HepG2 (cell line): ENCODE measurements at regions not wholly inside any gene's neighbourhood (a gene's known extent, or its start where the extent isn't known, plus 50 kb on each side); places are given as distances from the start of the nearest gene placed in this dataset.

Experiments
- ATAC-seq: fragments of 200-7000 bp; cut with Tn5 transposase; 3 replicates; pipeline ENCODE4 v1.9.1; 2020; ENCODE audit warnings: mild to moderate bottlenecking, moderate library complexity
- BruUV-seq: library from RNA; stranded (reverse); fragments of 400-500 nt; replicated peaks from 2 replicates; lab custom pipeline; 2021; lab: Mats Ljungman, UMichigan
- CTCF ChIA-PET: fragments of 300-600 bp; formaldehyde crosslinking; extraction: SDS; loops from one replicate; lab custom pipeline; 2021; ENCODE audit warnings: low total read pairs, inconsistent platforms, low intra/inter-chr PET ratio; lab: Yijun Ruan, JAX
- POLR2A ChIA-PET: fragments of 350-600 bp; sonication (Branson Sonifier 250); formaldehyde crosslinking; loops from one replicate; lab custom pipeline; 2020; ENCODE audit warnings: antibody characterized with exemption, inconsistent platforms; lab: Yijun Ruan, JAX
- DNase-seq: peaks from one replicate; pipeline ENCODE4 v3.0.0-alpha.2; 2015; ENCODE audit warnings: low spot score
- FAIRE-seq: peaks from 3 replicates; lab custom pipeline; 2011; peaks lifted over from hg19 to GRCh38; lab: Jason Lieb, UNC
- H2AFZ ChIP-seq: one replicate; pipeline ENCODE4 v1.6.1; 2011; ENCODE audit warnings: low read length, inconsistent platforms
- H3K27ac ChIP-seq: fragments of 300-600 bp; 3 replicates; pipeline ENCODE4 v1.8.0; 2011; ENCODE audit warnings: mixed run types, mild to moderate bottlenecking, mixed read lengths, low read length, inconsistent platforms; ENCODE audit not compliant: insufficient read depth; ENCODE audit errors: extremely low read length
- H3K27me3 ChIP-seq, 2 experiments: fragments of 200-600 bp in 1 of 2; 2 replicates in 1 of 2; 3 replicates in 1 of 2; pipeline versions ENCODE4 v1.6.0 to v1.8.0; 2011; ENCODE audit warnings: low read length in 2 of 2, mild to moderate bottlenecking in 2 of 2, moderate library complexity in 2 of 2, inconsistent platforms in 1 of 2; ENCODE audit not compliant: insufficient read depth in 2 of 2, control insufficient read depth in 1 of 2
- H3K36me3 ChIP-seq, 2 experiments: fragments of 200-600 bp in 1 of 2; replicated peaks in 1 of 2; 2 replicates in 1 of 2; 3 replicates in 1 of 2; pipeline versions ENCODE4 v1.5.1 to v1.8.0; 2011; ENCODE audit warnings: low read length in 2 of 2, inconsistent platforms in 1 of 2; ENCODE audit not compliant: insufficient read depth in 2 of 2, control insufficient read depth in 1 of 2
- H3K4me1 ChIP-seq: 2 replicates; pipeline ENCODE4 v1.5.1; 2012; ENCODE audit warnings: low read length, inconsistent platforms; ENCODE audit not compliant: insufficient read depth
- H3K4me2 ChIP-seq: 2 replicates; pipeline ENCODE4 v1.6.0; 2011; ENCODE audit warnings: low read depth, low read length, inconsistent platforms
- H3K4me3 ChIP-seq, 3 experiments: fragments of 200-600 bp in 1 of 3; sonication (generic), shearing (Covaris generic) in 1 of 3; replicated peaks in 1 of 3; 2 replicates each; pipeline ENCODE4 v1.5.1; 2011 to 2016; ENCODE audit warnings: low read length in 3 of 3, inconsistent platforms in 2 of 3, low read depth in 2 of 3, mild to moderate bottlenecking in 2 of 3, control low read depth in 1 of 3, mixed read lengths in 1 of 3; ENCODE audit not compliant: insufficient read depth in 1 of 3
- H3K79me2 ChIP-seq: one replicate; pipeline ENCODE4 v1.6.1; 2011; ENCODE audit warnings: low read length, inconsistent platforms; ENCODE audit not compliant: insufficient read depth
- H3K9ac ChIP-seq: 2 replicates; pipeline ENCODE4 v1.6.0; 2011; ENCODE audit warnings: mild to moderate bottlenecking, low read depth, low read length, inconsistent platforms; ENCODE audit not compliant: insufficient read depth
- H3K9me3 ChIP-seq: 2 replicates; pipeline ENCODE4 v1.5.1; 2012; ENCODE audit warnings: mild to moderate bottlenecking, low read length
- H4K20me1 ChIP-seq: 2 replicates; pipeline ENCODE4 v1.6.0; 2011; ENCODE audit warnings: inconsistent platforms, mild to moderate bottlenecking, low read length, moderate library complexity; ENCODE audit not compliant: insufficient read depth
- ATF7 ChIP-seq, 2 experiments: fragments of 450-650 bp in 1 of 2; sonication (generic) in 1 of 2; formaldehyde crosslinking in 1 of 2; IDR thresholded peaks; 2 replicates each; pipeline versions ENCODE4 v1.4.0 to v1.6.1; 2016 to 2020; ENCODE audit warnings: antibody characterized with exemption in 1 of 2, mild to moderate bottlenecking in 1 of 2, missing genetic modification reagents in 1 of 2
- HNF4A ChIP-seq: sonication (generic); formaldehyde crosslinking; IDR thresholded peaks from 2 replicates; pipeline ENCODE4 v1.4.0; 2020; ENCODE audit warnings: missing genetic modification reagents
- MXD1 ChIP-seq: sonication (generic); formaldehyde crosslinking; IDR thresholded peaks from 2 replicates; pipeline ENCODE4 v1.4.0; 2020; ENCODE audit warnings: mild to moderate bottlenecking, missing genetic modification reagents
- ZMYM3 ChIP-seq: sonication (generic); formaldehyde crosslinking; IDR thresholded peaks from 2 replicates; pipeline ENCODE4 v1.5.1; 2020; ENCODE audit warnings: mild to moderate bottlenecking, missing genetic modification reagents
- ZNF3 ChIP-seq: IDR thresholded peaks from 2 replicates; pipeline ENCODE4 v1.7.0; 2017; ENCODE audit warnings: inconsistent platforms
- ZNF530 ChIP-seq: sonication (generic); formaldehyde crosslinking; IDR thresholded peaks from 2 replicates; pipeline ENCODE4 v1.5.0; 2020; ENCODE audit warnings: low read depth, mild to moderate bottlenecking, missing genetic modification reagents
- ZNF549 ChIP-seq: sonication (generic); formaldehyde crosslinking; IDR thresholded peaks from 2 replicates; pipeline ENCODE4 v1.5.0; 2020; ENCODE audit warnings: missing genetic modification reagents
- ZNF619 ChIP-seq: sonication (generic); formaldehyde crosslinking; IDR thresholded peaks from 2 replicates; pipeline ENCODE4 v1.4.0; 2020; ENCODE audit warnings: mild to moderate bottlenecking, missing genetic modification reagents
- WGBS: methylation state at CpG from one replicate; pipeline ENCODE4 v1.1.6; 2017; ENCODE audit warnings: low lambda C conversion rate; 5-methylcytosine and 5-hydroxymethylcytosine counted together
- in situ Hi-C: cut with HindIII; loops from 2 replicates; pipeline ENCODE4 v1.10.0; 2017; ENCODE audit warnings: low pct_unique_long_range_greater_than_20kb; ENCODE audit not compliant: extremely low pct_ligation_motif_present
- intact Hi-C: fragments of 100-400 bp; cut with micrococcal nuclease; formaldehyde crosslinking; loops from one replicate; pipeline ENCODE4 v1.10.0; 2022; ENCODE audit not compliant: unreplicated experiment
- TF ChIP-seq, protein P1 (sequence below): IDR thresholded peaks from 2 replicates; pipeline ENCODE4 v1.6.1; 2012; ENCODE audit warnings: low read depth, low read length, improper control_type of control experiment
- TF ChIP-seq, protein P2 (sequence below): IDR thresholded peaks from 2 replicates; pipeline ENCODE4 v1.6.1; 2012; ENCODE audit warnings: low read length, improper control_type of control experiment

- Histone ChIP-seq H3K36me3 (no peaks in the 10 kb centered on the region), H3K4me3 (no peak overlapping the region), H4K20me1 (no peaks in the 10 kb centered on the region), H2AFZ (no peak overlapping the region), H3K79me2 (no peaks in the 10 kb centered on the region), H3K9ac (no peak overlapping the region), H3K9me3 (0 out of 2 replicates have a peak, but pooled peaks cover 3% of the 10 kb centered on the region), H3K4me2 (no peak overlapping the region), H3K27me3 (no peaks in the 10 kb centered on the region), H3K27ac (no peak overlapping the region), H3K4me1 (no peaks in the 10 kb centered on the region)
- TF ChIP-seq, protein P1, sequence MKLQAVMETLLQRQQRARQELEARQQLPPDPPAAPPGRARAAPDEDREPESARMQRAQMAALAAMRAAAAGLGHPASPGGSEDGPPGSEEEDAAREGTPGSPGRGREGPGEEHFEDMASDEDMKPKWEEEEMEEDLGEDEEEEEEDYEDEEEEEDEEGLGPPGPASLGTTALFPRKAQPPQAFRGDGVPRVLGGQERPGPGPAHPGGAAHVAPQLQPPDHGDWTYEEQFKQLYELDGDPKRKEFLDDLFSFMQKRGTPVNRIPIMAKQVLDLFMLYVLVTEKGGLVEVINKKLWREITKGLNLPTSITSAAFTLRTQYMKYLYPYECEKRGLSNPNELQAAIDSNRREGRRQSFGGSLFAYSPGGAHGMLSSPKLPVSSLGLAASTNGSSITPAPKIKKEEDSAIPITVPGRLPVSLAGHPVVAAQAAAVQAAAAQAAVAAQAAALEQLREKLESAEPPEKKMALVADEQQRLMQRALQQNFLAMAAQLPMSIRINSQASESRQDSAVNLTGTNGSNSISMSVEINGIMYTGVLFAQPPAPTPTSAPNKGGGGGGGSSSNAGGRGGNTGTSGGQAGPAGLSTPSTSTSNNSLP, result no peak
- TF ChIP-seq ZNF3 (CRISPR knock-in tag) (no peak), ATF7 (IDR thresholded peaks at IDR 0.05) (peak; percentile 87), ATF7 (CRISPR knock-in tag; IDR thresholded peaks at IDR 0.05) (no peak)
- ChIA-PET CTCF (no interaction called here), POLR2A (no interaction called here)
- FAIRE-seq, result no peak
- WGBS, result 0% methylated on average over 1 of the region's 1 CpG
- DNase-seq, result no peak
- intact Hi-C loops (no loop called here), in situ Hi-C loops (no loop called here)
- no TSS peak for BruUV-seq
- ATAC-seq, result no peak
Measured at GRCh38 chr6:19608546-19608945, 228.6 kb upstream of the ID4 start.

DNA sequence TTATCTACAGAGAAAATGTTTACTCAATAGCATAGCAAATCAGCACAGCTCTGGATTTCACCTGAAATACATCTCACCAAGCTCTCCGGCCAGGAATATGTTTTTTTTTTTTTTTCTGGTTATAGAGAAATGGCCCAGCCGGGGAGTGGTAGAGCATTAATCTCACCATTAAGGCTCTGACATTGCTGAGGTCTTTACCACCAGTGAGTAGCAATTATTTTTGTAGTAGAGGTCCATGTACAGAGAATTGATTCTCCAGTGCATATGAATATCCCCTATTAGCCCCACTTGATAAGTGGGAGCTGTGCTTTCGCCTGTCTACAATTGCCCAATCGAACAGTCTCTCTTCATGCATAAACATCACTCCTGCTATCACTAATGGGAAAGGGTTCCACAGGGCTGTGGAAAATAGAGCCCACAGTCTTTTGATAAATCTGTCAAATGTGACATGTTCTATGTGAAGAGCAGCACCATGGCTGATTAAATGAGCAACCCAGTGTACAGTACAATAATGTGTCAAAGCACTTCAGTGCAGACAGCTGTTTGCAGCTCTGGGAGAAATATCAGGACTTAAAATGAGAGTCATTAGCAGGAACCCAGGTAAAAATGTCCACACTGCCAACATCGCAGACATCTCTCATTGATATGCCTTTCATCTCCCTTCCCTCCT, 227.1 kb upstream of the ID4 start:
- no peaks in the 10 kb centered on the region for H3K36me3 ChIP-seq
- no peaks in the 10 kb centered on the region for H3K4me1 ChIP-seq
- 23% methylated on average over 5 of the region's 5 CpGs for WGBS
- ATAC-seq (no peak), DNase-seq (no peak), FAIRE-seq (no peak)
- H3K4me3 ChIP-seq, result no peak overlapping the region
- no peak overlapping the region for H3K4me2 ChIP-seq
- in situ Hi-C loops, result no loop called here
- H3K9me3 ChIP-seq, result peaks cover 15% of the 10 kb centered on the region
- no peak overlapping the region for H3K9ac ChIP-seq
- POLR2A ChIA-PET, result no interaction called here
- H2AFZ ChIP-seq, result no peak overlapping the region
- no peak overlapping the region for H3K27ac ChIP-seq
- CTCF ChIA-PET, result no interaction called here
- BruUV-seq, result no TSS peak
- intact Hi-C loops, result no loop called here
- no peaks in the 10 kb centered on the region for H3K79me2 ChIP-seq
- H3K27me3 ChIP-seq, result no peaks in the 10 kb centered on the region
- TF ChIP-seq ZNF530, result no peak
- no peak for TF ChIP-seq ZNF619 (CRISPR knock-in tag)
- no peak for TF ChIP-seq HNF4A
- TF ChIP-seq ZNF549 (CRISPR knock-in tag), result no peak
- no peak for TF ChIP-seq MXD1 (CRISPR knock-in tag)
- TF ChIP-seq, protein P2, sequence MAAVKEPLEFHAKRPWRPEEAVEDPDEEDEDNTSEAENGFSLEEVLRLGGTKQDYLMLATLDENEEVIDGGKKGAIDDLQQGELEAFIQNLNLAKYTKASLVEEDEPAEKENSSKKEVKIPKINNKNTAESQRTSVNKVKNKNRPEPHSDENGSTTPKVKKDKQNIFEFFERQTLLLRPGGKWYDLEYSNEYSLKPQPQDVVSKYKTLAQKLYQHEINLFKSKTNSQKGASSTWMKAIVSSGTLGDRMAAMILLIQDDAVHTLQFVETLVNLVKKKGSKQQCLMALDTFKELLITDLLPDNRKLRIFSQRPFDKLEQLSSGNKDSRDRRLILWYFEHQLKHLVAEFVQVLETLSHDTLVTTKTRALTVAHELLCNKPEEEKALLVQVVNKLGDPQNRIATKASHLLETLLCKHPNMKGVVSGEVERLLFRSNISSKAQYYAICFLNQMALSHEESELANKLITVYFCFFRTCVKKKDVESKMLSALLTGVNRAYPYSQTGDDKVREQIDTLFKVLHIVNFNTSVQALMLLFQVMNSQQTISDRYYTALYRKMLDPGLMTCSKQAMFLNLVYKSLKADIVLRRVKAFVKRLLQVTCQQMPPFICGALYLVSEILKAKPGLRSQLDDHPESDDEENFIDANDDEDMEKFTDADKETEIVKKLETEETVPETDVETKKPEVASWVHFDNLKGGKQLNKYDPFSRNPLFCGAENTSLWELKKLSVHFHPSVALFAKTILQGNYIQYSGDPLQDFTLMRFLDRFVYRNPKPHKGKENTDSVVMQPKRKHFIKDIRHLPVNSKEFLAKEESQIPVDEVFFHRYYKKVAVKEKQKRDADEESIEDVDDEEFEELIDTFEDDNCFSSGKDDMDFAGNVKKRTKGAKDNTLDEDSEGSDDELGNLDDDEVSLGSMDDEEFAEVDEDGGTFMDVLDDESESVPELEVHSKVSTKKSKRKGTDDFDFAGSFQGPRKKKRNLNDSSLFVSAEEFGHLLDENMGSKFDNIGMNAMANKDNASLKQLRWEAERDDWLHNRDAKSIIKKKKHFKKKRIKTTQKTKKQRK, result no peak
- no peak for TF ChIP-seq ZMYM3 (CRISPR knock-in tag)
- no peaks in the 10 kb centered on the region for H4K20me1 ChIP-seq
